Brain microvascular endothelial cell (primary cell): ENCODE measurements at regions not wholly inside any gene's neighbourhood (a gene's known extent, or its start where the extent isn't known, plus 50 kb on each side); places are given as distances from the start of the nearest gene placed in this dataset.

Experiments
- DNase-seq: peaks from one replicate; pipeline ENCODE4 v3.0.0-alpha.2; 2020
- H3K27ac ChIP-seq: fragments of 250-450 bp; sonication (Bioruptor Pico); 2 replicates; pipeline ENCODE4 v1.5.1; 2020; ENCODE audit warnings: mild to moderate bottlenecking, moderate library complexity
- H3K27me3 ChIP-seq: fragments of 250-450 bp; sonication (Bioruptor Pico); replicated peaks from 2 replicates; pipeline ENCODE4 v1.5.1; 2020; ENCODE audit warnings: mild to moderate bottlenecking
- H3K36me3 ChIP-seq: fragments of 250-450 bp; sonication (Bioruptor Pico); replicated peaks from 2 replicates; pipeline ENCODE4 v1.5.1; 2020; ENCODE audit warnings: mild to moderate bottlenecking
- H3K4me3 ChIP-seq: 2 replicates; pipeline ENCODE4 v1.5.1; 2011; ENCODE audit warnings: low read depth, mild to moderate bottlenecking, control low read depth, low read length, moderate library complexity
- in situ Hi-C: cut with HindIII; loops from 2 replicates; pipeline ENCODE4 v1.10.0; 2017; ENCODE audit warnings: low sequenced_read_pairs, low pct_ligation_motif_present
- TF ChIP-seq, protein P1 (sequence below): IDR thresholded peaks from 2 replicates; pipeline ENCODE4 v1.5.1; 2011; ENCODE audit warnings: low read depth, mild to moderate bottlenecking, moderate library complexity, low read length, control low read depth, inconsistent platforms; ENCODE audit errors: missing control alignments

DNA sequence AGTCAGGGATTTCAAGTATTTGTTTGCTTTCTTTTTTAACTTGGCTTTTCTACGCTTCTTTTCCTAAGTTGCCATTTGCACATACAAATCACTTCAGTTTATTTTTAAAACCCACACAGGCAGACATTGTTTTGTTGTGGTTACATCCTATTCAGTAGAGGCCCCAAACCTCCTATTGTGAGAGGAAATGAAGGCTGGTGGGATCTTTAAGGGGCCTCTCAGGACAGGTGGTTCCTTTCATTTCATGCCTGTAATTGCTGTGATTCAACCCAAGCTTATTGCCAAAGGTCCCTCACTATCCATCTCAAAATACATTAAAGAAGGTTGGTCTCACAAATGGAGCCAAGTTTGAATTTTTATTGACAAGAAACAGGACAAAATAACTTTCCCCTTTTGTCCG lies 257.1 kb downstream of the ADAMTS20 start:
- Histone ChIP-seq H3K36me3 (no peaks in the 10 kb centered on the region), H3K27me3 (no peaks in the 10 kb centered on the region), H3K27ac (no peak overlapping the region), H3K4me3 (no peak overlapping the region)
- in situ Hi-C loops = no loop called here
- no peak for DNase-seq
- TF ChIP-seq, protein P1, sequence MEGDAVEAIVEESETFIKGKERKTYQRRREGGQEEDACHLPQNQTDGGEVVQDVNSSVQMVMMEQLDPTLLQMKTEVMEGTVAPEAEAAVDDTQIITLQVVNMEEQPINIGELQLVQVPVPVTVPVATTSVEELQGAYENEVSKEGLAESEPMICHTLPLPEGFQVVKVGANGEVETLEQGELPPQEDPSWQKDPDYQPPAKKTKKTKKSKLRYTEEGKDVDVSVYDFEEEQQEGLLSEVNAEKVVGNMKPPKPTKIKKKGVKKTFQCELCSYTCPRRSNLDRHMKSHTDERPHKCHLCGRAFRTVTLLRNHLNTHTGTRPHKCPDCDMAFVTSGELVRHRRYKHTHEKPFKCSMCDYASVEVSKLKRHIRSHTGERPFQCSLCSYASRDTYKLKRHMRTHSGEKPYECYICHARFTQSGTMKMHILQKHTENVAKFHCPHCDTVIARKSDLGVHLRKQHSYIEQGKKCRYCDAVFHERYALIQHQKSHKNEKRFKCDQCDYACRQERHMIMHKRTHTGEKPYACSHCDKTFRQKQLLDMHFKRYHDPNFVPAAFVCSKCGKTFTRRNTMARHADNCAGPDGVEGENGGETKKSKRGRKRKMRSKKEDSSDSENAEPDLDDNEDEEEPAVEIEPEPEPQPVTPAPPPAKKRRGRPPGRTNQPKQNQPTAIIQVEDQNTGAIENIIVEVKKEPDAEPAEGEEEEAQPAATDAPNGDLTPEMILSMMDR = no peak

DNA sequence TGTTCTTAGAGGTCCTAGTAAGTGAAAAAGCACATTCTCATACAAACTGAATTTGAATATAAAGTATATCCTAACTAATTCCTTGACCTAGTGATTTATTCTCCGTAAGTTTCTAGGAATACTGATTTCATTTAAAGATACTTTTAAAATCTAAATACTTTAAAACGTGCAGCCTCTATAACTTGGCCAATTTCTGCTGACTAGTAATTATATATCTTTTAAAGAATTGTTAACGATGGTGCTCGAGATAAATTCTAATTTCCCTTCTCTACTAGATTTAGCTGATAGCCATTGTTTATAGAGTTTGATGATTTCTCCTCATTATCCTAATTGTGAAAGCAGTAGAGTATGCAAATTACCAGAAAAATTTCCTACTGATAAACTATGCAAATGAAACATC lies 257.9 kb downstream of the ADAMTS20 start:
- Histone ChIP-seq H3K4me3 (no peak overlapping the region), H3K27me3 (no peaks in the 10 kb centered on the region), H3K27ac (no peak overlapping the region), H3K36me3 (no peaks in the 10 kb centered on the region)
- in situ Hi-C loops = no loop called here
- TF ChIP-seq, protein P1 = no peak
- no peak for DNase-seq

DNA sequence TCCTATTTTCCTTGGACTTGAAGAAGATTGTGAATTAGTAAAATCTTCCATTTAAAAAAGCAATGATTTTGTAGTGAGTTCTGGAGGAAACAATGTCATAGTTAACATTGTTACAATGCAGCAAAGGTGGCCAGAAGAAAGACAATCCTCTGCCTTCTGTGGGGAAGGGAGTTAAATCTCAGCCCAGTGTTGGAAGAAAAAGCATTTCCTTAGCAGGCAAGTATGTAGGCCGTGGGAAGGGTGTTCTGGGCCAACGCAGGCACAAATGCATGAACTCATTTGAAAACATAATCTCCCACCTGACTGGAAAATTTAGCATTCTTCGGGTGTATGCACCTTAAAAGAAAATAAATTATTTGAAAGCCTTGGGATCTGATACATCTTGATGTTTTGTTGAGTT lies 258.6 kb downstream of the ADAMTS20 start:
- Histone ChIP-seq H3K36me3 (no peaks in the 10 kb centered on the region), H3K4me3 (no peak overlapping the region), H3K27me3 (no peaks in the 10 kb centered on the region), H3K27ac (peak overlapping the region; percentile 31)
- TF ChIP-seq, protein P1 = no peak
- in situ Hi-C loops = no loop called here
- DNase-seq = no peak

DNA sequence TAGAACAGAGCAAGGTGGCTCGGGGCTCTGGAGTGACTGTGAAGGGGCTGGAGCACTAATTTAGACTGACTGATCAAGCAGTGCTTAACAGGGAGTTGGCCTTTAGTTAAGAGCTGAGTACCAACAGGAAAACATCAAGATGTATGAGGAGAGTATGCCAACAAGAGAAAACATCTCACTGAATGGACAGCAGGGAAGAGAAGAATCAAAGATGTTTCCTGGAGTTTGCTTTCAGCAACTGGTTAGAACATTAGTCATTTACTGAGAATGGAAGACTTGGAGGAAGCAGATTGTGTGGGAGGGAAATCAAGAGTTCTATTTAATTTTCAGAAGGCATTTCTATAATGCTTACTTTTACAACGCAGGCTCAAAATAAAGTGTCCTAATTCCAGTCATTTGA lies 259.3 kb downstream of the ADAMTS20 start:
- Histone ChIP-seq H3K4me3 (no peak overlapping the region), H3K36me3 (no peaks in the 10 kb centered on the region), H3K27ac (peak overlapping the region; percentile 31), H3K27me3 (no peaks in the 10 kb centered on the region)
- DNase-seq = no peak
- TF ChIP-seq, protein P1 = no peak
- in situ Hi-C loops = no loop called here

DNA sequence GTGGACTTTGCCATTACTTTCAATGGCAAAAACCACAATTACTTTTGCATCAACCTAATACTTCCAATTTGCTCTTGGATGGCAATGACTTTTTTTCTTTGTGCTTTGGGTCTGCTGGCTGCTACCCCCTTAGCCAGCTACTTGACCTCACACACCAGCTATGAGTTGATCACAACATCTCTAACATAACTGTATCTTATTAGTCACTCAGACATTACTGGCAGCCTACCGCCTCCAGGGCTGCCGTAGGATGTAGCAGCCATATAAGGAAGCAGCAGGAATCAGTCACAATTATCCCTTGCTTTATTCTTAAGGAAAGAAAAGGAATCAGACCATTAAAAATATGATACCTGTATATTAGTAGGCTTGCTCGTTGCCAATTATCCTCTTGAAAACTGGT lies 260.5 kb downstream of the ADAMTS20 start:
- Histone ChIP-seq H3K27ac (peak overlapping the region; percentile 31), H3K36me3 (no peaks in the 10 kb centered on the region), H3K4me3 (no peak overlapping the region), H3K27me3 (no peaks in the 10 kb centered on the region)
- TF ChIP-seq, protein P1 = no peak
- peak; percentile 86 for DNase-seq
- in situ Hi-C loops = no loop called here

DNA sequence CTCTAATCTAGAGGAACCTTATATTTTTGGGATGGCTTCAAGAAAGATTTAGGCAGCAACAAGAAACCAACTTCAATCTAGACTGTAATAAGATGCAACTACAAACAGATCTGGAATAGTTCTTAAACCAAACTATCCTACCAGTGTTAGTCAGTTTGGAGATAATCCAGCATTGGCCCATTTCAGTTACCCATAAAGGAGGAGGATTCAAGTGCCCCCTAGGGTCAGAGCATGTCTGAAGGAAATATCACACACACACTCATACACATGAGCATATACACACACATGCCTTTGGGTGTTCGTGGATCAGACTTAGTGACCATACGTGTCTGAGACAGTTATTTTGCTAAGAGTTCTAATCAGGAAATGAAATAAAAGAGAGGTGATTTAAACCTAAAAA lies 261.2 kb downstream of the ADAMTS20 start:
- peak overlapping the region; percentile 31 for H3K27ac ChIP-seq
- H3K36me3 ChIP-seq = no peaks in the 10 kb centered on the region
- H3K27me3 ChIP-seq = no peaks in the 10 kb centered on the region
- TF ChIP-seq, protein P1 = no peak
- DNase-seq = no peak
- in situ Hi-C loops = no loop called here
- H3K4me3 ChIP-seq = no peak overlapping the region
